Heart left ventricle (tissue), 13 donors: ENCODE measurements at regions not wholly inside any gene's neighbourhood (a gene's known extent, or its start where the extent isn't known, plus 50 kb on each side); places are given as distances from the start of the nearest gene placed in this dataset.

Source experiments
- CTCF ChIP-seq, 12 donors: fragments of 200-600 bp; sonication (generic) in 4 of 12; IDR thresholded peaks; one replicate each; pipeline versions ENCODE4 v1.5.0 to v1.8.0; 2018 to 2022; ENCODE audit warnings: antibody characterized with exemption in 12 of 12, mild to moderate bottlenecking in 5 of 12
- POLR2A ChIP-seq, 2 donors: fragments of 450-650 bp; IDR thresholded peaks; one replicate each; pipeline ENCODE4 v1.6.1; 2017; ENCODE audit warnings: antibody characterized with exemption in 2 of 2, mild to moderate bottlenecking in 2 of 2, moderate library complexity in 2 of 2
- donor health status: ischemic (EF 13 %, LVEDD 7.1; RV severe dilation, severe dysfunction).
- donor health status: DM: no; HTN: yes; CAD: no.
- donor health status: DM: no; HTN: no; CAD: no.
- donor health status: ischemic (EF 25% LVEDD 6.9; RV normal size, moderate dysfunction).
- donor health status: ischemic (EF 25% LVEDD 5.7; RV mildly dilated, moderate dysfunction).
- donor health status: ischemic (EF 35%, LVEDD 5.7; RV mildly dilated, moderate dysfunction).
- donor health status: nonischemic (EF 11% LVEDD 7.7; RV severe dilation, severe dysfunction).
- donor health status: DM: yes; HTN: yes; CAD: no.
- donor health status: PGD.
- donor health status: ischemic (EF 29% LVEDD 5.4; RV normal size, mild dysfunction).
- donor health status: nonischemic (EF 23%, LVEDD 6.1; RV moderate dilation, normal function).

DNA sequence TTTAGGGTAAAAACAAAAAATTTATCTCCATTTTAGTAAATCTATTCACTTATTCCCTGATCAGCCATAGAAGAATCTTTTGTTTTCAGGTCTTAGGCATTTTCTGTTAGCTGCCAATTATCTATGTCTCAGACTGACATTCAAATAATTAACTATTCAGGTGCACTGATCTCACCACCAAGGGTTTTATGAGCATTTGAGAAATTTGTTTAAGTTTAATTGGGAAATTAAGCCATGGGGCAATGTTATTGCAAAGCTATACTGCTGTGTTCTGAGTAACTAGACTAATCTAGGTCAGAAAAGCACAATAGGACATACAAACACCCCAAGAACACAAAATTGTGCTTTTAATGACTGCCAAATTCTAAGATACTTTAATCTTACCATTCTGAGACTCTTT, 210.7 kb upstream of the EDNRB start:
- TF ChIP-seq CTCF (IDR thresholded peaks at IDR 0.05) (no peak), POLR2A (IDR thresholded peaks at IDR 0.05) (no peak)
